GM23338 (cell line): ENCODE measurements at regions not wholly inside any gene's neighbourhood (a gene's known extent, or its start where the extent isn't known, plus 50 kb on each side); places are given as distances from the start of the nearest gene placed in this dataset.

Experiments
- ATAC-seq: fragments of 200-7000 bp; cut with Tn5 transposase; 3 replicates; pipeline ENCODE4 v1.9.1; 2020
- DNase-seq: peaks from one replicate; pipeline ENCODE4 v3.0.0-alpha.2; 2015; ENCODE audit warnings: low spot score
- H2AFZ ChIP-seq: fragments of 200-600 bp; sonication (generic); 2 replicates; pipeline ENCODE4 v1.8.0; 2016; ENCODE audit warnings: antibody characterized with exemption, mild to moderate bottlenecking, moderate library complexity
- H3F3A ChIP-seq: fragments of 200-600 bp; sonication (generic); replicated peaks from 2 replicates; pipeline ENCODE4 v1.8.0; 2017; ENCODE audit warnings: antibody characterized with exemption, mixed run types, low read depth
- H3K27ac ChIP-seq: fragments of 200-600 bp; sonication (generic); 2 replicates; pipeline ENCODE4 v1.6.1; 2016; ENCODE audit warnings: low read depth
- H3K27me3 ChIP-seq: fragments of 200-600 bp; sonication (generic); 2 replicates; pipeline ENCODE4 v1.8.0; 2016; ENCODE audit warnings: mild to moderate bottlenecking, mixed run types, moderate library complexity; ENCODE audit not compliant: insufficient read depth
- H3K36me3 ChIP-seq: fragments of 200-600 bp; sonication (generic); 2 replicates; pipeline ENCODE4 v1.8.0; 2016; ENCODE audit warnings: mild to moderate bottlenecking; ENCODE audit not compliant: insufficient read depth
- H3K4me1 ChIP-seq: fragments of 200-600 bp; sonication (generic); 2 replicates; pipeline ENCODE4 v1.8.0; 2016; ENCODE audit warnings: mild to moderate bottlenecking, moderate library complexity; ENCODE audit not compliant: insufficient read depth
- H3K4me2 ChIP-seq: fragments of 200-600 bp; sonication (generic); 2 replicates; pipeline ENCODE4 v1.7.1; 2017; ENCODE audit warnings: mixed run types
- H3K4me3 ChIP-seq: fragments of 200-600 bp; sonication (generic); 2 replicates; pipeline ENCODE4 v1.6.1; 2016; ENCODE audit warnings: mixed run types
- H3K79me2 ChIP-seq: fragments of 200-600 bp; sonication (generic); replicated peaks from 2 replicates; pipeline ENCODE4 v1.8.0; 2017; ENCODE audit warnings: mild to moderate bottlenecking; ENCODE audit not compliant: insufficient read depth
- H3K9me2 ChIP-seq: fragments of 200-600 bp; sonication (generic); 2 replicates; pipeline ENCODE4 v1.8.0; 2017; ENCODE audit not compliant: insufficient read depth
- H4K20me1 ChIP-seq: fragments of 200-600 bp; sonication (generic); replicated peaks from 2 replicates; pipeline ENCODE4 v1.8.0; 2017; ENCODE audit warnings: mild to moderate bottlenecking; ENCODE audit not compliant: insufficient read depth
- H3K27ac Mint-ChIP-seq: 2 replicates; pipeline ENCODE4 v1.8.0; 2020; ENCODE audit warnings: inconsistent platforms, mild to moderate bottlenecking, moderate library complexity, mixed read lengths
- H3K27me3 Mint-ChIP-seq: 3 replicates; pipeline ENCODE4 v1.8.0; 2022; ENCODE audit warnings: low read depth, mild to moderate bottlenecking, moderate library complexity, mixed read lengths, inconsistent platforms; ENCODE audit not compliant: insufficient read depth, poor library complexity
- H3K36me3 Mint-ChIP-seq: 3 replicates; pipeline ENCODE4 v1.8.0; 2021; ENCODE audit warnings: low read depth, mild to moderate bottlenecking, inconsistent platforms, moderate library complexity, mixed read lengths
- H3K4me1 Mint-ChIP-seq: 3 replicates; pipeline ENCODE4 v1.8.0; 2020; ENCODE audit warnings: mild to moderate bottlenecking, inconsistent platforms, mixed read lengths
- H3K4me3 Mint-ChIP-seq: 3 replicates; pipeline ENCODE4 v1.8.0; 2021; ENCODE audit warnings: moderate library complexity, mild to moderate bottlenecking, inconsistent platforms, mixed read lengths
- H3K9me3 Mint-ChIP-seq: 3 replicates; pipeline ENCODE4 v1.8.0; 2020; ENCODE audit warnings: moderate library complexity, mild to moderate bottlenecking, inconsistent platforms, mixed read lengths
- CREB1 ChIP-seq: fragments of 250-450 bp; sonication (Bioruptor Pico); IDR thresholded peaks from 2 replicates; pipeline ENCODE4 v1.5.0; 2020; ENCODE audit warnings: low read depth, mild to moderate bottlenecking, moderate library complexity
- CTCF ChIP-seq, 2 experiments: fragments of 200-600 bp in 1 of 2; sonication (generic) in 1 of 2; conservative IDR thresholded peaks; 2 replicates each; pipeline versions ENCODE4 v1.5.1 to v1.6.1; 2016 to 2017; ENCODE audit warnings: antibody characterized with exemption in 2 of 2, low read depth in 2 of 2, mild to moderate bottlenecking in 2 of 2, moderate library complexity in 1 of 2
- EZH2 ChIP-seq: fragments of 200-600 bp; sonication (generic); IDR thresholded peaks from one replicate; pipeline ENCODE4 v1.8.0; 2017; ENCODE audit warnings: antibody characterized with exemption, mild to moderate bottlenecking, low read depth; ENCODE audit not compliant: unreplicated experiment
- EZH2phosphoT487 ChIP-seq: fragments of 200-600 bp; sonication (generic); IDR thresholded peaks from one replicate; pipeline ENCODE4 v1.8.1; 2018; ENCODE audit warnings: antibody characterized with exemption; ENCODE audit not compliant: unreplicated experiment
- JUNB ChIP-seq: IDR thresholded peaks from one replicate; pipeline ENCODE4 v1.6.1; 2016; ENCODE audit warnings: antibody characterized with exemption; ENCODE audit not compliant: unreplicated experiment
- NANOG ChIP-seq: IDR thresholded peaks from 2 replicates; pipeline ENCODE4 v1.6.1; 2016; ENCODE audit warnings: antibody characterized with exemption, borderline replicate concordance
- POLR2AphosphoS5 ChIP-seq: IDR thresholded peaks from 2 replicates; pipeline ENCODE4 v1.6.1; 2016; ENCODE audit warnings: antibody characterized with exemption, low read depth
- STAT1 ChIP-seq: IDR thresholded peaks from one replicate; pipeline ENCODE4 v1.6.1; 2016; ENCODE audit warnings: antibody characterized with exemption; ENCODE audit not compliant: unreplicated experiment
- ZNF114 ChIP-seq: fragments of 250-450 bp; sonication (Bioruptor Pico); IDR thresholded peaks from 2 replicates; pipeline ENCODE4 v1.5.0; 2020; ENCODE audit warnings: mild to moderate bottlenecking, moderate library complexity
- ZNF331 ChIP-seq: fragments of 250-450 bp; sonication (Bioruptor Pico); IDR thresholded peaks from 2 replicates; pipeline ENCODE4 v1.5.0; 2020; ENCODE audit warnings: low read depth, mild to moderate bottlenecking, moderate library complexity
- TF ChIP-seq, protein P1 (sequence below): fragments of 250-450 bp; sonication (Bioruptor Pico); IDR thresholded peaks from 2 replicates; pipeline ENCODE4 v1.5.0; 2020; ENCODE audit warnings: mild to moderate bottlenecking, moderate library complexity
- TF ChIP-seq, protein P2 (sequence below): IDR thresholded peaks from 2 replicates; pipeline ENCODE4 v1.6.1; 2016; ENCODE audit warnings: antibody characterized with exemption
- TF ChIP-seq, protein P3 (sequence below): IDR thresholded peaks from one replicate; pipeline ENCODE4 v1.6.1; 2018; ENCODE audit warnings: antibody characterized with exemption; ENCODE audit not compliant: unreplicated experiment

DNA sequence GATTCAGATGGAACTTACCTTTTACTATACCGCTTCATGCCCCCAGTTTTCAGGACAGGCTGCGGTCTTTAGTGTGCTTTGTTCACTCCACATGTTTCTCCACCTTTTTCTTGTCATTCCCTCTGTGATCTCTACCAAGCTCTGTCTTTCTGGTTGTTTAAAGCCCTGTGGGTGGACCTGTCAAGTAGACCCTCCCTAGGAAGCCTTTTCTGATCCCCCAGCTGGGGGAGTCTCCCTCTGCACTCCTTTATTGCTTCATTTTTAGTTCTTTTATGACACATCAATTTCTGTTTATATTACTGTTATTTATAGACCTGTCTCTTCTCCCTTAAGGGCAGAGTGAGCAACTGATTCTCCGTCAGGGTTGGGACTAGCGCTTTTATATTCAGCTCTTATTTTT lies 150.2 kb downstream of the C4orf33 start:
- H3K79me2 ChIP-seq: no peaks in the 10 kb centered on the region
- no peaks in the 10 kb centered on the region for H3K9me3 Mint-ChIP-seq
- no peaks in the 10 kb centered on the region for H3K27me3 ChIP-seq
- H3K36me3 ChIP-seq: no peaks in the 10 kb centered on the region
- no peaks in the 10 kb centered on the region for H3K4me1 ChIP-seq
- H3F3A ChIP-seq: no peaks in the 10 kb centered on the region
- H4K20me1 ChIP-seq: no peaks in the 10 kb centered on the region
- H3K36me3 Mint-ChIP-seq: no peaks in the 10 kb centered on the region
- TF ChIP-seq, protein P1, sequence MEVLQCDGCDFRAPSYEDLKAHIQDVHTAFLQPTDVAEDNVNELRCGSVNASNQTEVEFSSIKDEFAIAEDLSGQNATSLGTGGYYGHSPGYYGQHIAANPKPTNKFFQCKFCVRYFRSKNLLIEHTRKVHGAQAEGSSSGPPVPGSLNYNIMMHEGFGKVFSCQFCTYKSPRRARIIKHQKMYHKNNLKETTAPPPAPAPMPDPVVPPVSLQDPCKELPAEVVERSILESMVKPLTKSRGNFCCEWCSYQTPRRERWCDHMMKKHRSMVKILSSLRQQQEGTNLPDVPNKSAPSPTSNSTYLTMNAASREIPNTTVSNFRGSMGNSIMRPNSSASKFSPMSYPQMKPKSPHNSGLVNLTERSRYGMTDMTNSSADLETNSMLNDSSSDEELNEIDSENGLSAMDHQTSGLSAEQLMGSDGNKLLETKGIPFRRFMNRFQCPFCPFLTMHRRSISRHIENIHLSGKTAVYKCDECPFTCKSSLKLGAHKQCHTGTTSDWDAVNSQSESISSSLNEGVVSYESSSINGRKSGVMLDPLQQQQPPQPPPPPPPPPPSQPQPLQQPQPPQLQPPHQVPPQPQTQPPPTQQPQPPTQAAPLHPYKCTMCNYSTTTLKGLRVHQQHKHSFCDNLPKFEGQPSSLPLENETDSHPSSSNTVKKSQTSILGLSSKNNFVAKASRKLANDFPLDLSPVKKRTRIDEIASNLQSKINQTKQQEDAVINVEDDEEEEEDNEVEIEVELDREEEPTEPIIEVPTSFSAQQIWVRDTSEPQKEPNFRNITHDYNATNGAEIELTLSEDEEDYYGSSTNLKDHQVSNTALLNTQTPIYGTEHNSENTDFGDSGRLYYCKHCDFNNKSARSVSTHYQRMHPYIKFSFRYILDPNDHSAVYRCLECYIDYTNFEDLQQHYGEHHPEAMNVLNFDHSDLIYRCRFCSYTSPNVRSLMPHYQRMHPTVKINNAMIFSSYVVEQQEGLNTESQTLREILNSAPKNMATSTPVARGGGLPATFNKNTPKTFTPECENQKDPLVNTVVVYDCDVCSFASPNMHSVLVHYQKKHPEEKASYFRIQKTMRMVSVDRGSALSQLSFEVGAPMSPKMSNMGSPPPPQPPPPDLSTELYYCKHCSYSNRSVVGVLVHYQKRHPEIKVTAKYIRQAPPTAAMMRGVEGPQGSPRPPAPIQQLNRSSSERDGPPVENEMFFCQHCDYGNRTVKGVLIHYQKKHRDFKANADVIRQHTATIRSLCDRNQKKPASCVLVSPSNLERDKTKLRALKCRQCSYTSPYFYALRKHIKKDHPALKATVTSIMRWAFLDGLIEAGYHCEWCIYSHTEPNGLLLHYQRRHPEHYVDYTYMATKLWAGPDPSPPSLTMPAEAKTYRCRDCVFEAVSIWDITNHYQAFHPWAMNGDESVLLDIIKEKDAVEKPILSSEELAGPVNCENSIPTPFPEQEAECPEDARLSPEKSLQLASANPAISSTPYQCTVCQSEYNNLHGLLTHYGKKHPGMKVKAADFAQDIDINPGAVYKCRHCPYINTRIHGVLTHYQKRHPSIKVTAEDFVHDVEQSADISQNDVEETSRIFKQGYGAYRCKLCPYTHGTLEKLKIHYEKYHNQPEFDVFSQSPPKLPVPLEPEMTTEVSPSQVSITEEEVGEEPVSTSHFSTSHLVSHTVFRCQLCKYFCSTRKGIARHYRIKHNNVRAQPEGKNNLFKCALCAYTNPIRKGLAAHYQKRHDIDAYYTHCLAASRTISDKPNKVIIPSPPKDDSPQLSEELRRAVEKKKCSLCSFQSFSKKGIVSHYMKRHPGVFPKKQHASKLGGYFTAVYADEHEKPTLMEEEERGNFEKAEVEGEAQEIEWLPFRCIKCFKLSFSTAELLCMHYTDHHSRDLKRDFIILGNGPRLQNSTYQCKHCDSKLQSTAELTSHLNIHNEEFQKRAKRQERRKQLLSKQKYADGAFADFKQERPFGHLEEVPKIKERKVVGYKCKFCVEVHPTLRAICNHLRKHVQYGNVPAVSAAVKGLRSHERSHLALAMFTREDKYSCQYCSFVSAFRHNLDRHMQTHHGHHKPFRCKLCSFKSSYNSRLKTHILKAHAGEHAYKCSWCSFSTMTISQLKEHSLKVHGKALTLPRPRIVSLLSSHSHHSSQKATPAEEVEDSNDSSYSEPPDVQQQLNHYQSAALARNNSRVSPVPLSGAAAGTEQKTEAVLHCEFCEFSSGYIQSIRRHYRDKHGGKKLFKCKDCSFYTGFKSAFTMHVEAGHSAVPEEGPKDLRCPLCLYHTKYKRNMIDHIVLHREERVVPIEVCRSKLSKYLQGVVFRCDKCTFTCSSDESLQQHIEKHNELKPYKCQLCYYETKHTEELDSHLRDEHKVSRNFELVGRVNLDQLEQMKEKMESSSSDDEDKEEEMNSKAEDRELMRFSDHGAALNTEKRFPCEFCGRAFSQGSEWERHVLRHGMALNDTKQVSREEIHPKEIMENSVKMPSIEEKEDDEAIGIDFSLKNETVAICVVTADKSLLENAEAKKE (CRISPR knock-in tag): no peak
- TF ChIP-seq JUNB (no peak), STAT1 (no peak), CREB1 (CRISPR knock-in tag) (no peak), EZH2 (no peak), POLR2AphosphoS5 (no peak), ZNF331 (CRISPR knock-in tag) (no peak), NANOG (no peak), CTCF (conservative IDR thresholded peaks at IDR 0.05; ENCODE audit: low read depth in 2 of 2) (no peak), ZNF114 (CRISPR knock-in tag) (no peak), EZH2phosphoT487 (no peak)
- TF ChIP-seq, protein P2, sequence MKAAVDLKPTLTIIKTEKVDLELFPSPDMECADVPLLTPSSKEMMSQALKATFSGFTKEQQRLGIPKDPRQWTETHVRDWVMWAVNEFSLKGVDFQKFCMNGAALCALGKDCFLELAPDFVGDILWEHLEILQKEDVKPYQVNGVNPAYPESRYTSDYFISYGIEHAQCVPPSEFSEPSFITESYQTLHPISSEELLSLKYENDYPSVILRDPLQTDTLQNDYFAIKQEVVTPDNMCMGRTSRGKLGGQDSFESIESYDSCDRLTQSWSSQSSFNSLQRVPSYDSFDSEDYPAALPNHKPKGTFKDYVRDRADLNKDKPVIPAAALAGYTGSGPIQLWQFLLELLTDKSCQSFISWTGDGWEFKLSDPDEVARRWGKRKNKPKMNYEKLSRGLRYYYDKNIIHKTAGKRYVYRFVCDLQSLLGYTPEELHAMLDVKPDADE: no peak
- TF ChIP-seq, protein P3, sequence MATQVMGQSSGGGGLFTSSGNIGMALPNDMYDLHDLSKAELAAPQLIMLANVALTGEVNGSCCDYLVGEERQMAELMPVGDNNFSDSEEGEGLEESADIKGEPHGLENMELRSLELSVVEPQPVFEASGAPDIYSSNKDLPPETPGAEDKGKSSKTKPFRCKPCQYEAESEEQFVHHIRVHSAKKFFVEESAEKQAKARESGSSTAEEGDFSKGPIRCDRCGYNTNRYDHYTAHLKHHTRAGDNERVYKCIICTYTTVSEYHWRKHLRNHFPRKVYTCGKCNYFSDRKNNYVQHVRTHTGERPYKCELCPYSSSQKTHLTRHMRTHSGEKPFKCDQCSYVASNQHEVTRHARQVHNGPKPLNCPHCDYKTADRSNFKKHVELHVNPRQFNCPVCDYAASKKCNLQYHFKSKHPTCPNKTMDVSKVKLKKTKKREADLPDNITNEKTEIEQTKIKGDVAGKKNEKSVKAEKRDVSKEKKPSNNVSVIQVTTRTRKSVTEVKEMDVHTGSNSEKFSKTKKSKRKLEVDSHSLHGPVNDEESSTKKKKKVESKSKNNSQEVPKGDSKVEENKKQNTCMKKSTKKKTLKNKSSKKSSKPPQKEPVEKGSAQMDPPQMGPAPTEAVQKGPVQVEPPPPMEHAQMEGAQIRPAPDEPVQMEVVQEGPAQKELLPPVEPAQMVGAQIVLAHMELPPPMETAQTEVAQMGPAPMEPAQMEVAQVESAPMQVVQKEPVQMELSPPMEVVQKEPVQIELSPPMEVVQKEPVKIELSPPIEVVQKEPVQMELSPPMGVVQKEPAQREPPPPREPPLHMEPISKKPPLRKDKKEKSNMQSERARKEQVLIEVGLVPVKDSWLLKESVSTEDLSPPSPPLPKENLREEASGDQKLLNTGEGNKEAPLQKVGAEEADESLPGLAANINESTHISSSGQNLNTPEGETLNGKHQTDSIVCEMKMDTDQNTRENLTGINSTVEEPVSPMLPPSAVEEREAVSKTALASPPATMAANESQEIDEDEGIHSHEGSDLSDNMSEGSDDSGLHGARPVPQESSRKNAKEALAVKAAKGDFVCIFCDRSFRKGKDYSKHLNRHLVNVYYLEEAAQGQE: no peak
- no peak overlapping the region for H3K4me3 Mint-ChIP-seq
- H3K27ac Mint-ChIP-seq: no peak overlapping the region
- no peak overlapping the region for H3K27ac ChIP-seq
- H3K4me1 Mint-ChIP-seq: peaks cover 6% of the 10 kb centered on the region; the same call in 2 of the 3 replicates
- H2AFZ ChIP-seq: no peak overlapping the region; the same call in 1 of the 2 replicates
- DNase-seq (no peak), ATAC-seq (no peak)
- H3K9me2 ChIP-seq: no peaks in the 10 kb centered on the region
- no peak overlapping the region for H3K4me2 ChIP-seq
- H3K27me3 Mint-ChIP-seq: no peaks in the 10 kb centered on the region
- H3K4me3 ChIP-seq: no peak overlapping the region
